Fibroblast of skin of back (primary cell): ENCODE measurements at regions not wholly inside any gene's neighbourhood (a gene's known extent, or its start where the extent isn't known, plus 50 kb on each side); places are given as distances from the start of the nearest gene placed in this dataset.
"Not testable (repeated sequence)": the region's sequence is repeated elsewhere in the genome, so short reads cannot be mapped to it uniquely, and the experiment has no call there.

Experiments used
- DNase-seq: peaks from one replicate; pipeline ENCODE4 v3.0.0-alpha.2; 2013

DNA sequence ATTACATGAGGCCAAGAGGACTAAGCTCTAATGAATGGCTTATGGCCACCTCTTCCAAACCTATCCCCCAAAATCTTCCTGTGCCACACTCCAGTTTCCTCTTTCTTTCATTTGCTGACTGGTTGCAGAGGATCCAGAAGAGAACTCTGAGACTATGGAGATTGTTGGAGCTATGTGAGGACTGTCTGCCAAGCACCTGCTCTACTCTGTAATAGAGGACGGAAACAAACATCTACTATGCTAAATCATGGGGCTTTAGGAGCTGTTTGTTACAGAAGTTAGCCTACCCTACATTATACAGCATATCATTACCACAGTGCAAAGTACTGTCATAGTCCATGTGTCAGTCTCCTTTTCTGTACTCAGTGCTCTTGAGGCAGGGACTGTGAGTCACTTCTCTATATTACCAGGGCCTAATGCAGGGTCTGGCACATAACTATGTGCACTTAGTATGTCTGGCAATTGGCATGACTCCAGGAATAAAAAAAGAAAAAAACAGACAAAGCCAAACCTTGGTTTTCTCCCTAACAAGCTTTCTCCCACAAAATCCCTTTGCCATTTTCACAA is 95.1 kb downstream of the RPAP3 start:
- no peak for DNase-seq

DNA sequence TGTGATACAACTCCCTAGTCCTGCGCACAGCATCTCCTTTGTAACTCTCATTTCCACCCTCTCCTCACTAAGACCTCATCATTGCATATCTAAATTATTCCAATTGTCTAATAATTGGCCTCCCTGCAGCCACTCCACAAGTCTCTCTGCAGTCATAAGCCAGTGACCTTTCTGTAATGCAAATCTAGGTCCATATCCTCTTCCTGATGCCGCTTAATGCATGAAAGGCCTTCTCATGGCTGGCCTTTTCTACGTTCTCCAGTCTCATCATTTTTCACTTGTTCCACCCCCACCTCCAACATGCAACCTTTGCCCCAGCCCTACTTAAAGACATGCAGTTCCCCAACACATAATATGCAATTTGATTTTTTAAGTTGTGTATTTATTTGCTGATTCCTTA is 96.0 kb downstream of the RPAP3 start:
- no peak for DNase-seq

DNA sequence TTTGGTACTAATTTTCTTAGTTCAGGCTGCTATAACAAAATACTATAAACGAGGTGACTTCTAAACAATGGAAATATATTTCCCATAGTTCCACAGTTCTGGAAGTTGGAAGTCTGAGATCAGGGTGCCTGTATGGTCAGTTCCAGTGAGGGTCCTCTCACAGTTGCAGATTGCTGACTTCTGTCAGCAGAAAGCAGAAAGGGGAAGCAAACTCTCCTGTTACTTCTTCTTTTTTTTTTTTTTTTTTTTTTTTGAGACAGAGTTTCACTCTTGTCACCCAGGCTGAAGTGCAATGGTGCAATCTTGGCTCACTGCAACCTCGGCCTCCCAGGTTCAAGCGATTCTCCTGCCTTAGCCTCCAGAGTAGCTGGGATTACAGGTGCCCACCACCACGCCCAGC is 97.2 kb downstream of the RPAP3 start:
- not testable (repeated sequence) for DNase-seq

DNA sequence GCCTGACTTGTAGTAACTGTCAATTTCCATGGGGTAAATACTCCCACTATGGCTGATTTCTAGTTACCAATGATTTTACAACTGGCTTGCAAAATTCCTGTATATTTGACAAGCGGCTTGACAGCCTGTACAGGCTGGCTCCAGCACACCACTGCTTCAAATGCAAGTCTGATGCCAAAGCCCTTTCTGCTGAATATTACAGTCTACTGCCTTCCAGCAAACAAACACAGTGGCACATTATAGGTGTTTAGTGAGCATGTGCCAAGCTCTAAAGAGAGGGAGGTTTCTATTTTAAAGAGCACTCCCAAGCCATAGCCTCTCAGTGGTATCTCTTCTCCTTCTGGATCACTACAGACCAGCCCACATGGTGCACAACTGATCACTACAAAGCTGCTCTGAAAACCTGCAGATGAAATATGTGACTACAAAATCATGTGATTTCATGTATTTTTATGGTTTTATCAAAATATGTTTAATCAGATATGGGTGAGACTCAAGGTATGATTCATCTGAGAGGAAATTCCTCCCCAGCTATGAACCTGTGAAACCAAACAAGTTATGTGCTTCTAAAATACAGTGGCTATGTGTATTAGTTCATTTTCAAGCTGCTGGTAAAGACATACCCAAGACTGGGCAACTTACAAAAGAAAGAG is 101.5 kb downstream of the RPAP3 start:
- peak; percentile 49 for DNase-seq

DNA sequence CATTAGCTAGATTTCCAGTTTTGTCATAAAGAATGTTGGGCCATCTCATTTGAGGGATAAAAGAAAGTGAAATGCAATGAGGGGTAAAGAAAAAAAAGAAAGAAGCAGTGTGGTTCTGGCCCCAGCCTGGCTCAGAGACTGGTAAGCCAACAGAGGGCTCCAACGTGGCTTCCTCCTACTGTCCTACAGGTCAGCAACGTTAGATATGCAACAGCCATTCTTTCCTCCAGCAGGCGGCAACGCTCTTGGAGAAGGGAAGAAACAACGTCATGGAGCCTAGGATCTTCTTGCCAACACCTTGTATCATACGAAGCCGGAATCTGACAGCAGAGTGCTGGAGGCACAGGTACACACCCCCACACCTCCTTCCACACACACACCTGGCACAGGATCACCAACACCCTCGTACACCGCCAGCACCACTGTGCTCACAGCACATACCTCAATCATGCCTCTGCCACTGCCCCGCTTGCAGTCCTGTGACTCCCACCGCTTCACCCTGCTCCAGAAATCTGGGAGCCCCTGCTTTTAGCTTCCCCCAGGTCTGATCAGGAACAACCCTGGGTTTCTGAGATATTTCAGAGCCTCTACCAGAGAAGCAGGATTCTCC is 102.8 kb downstream of the RPAP3 start:
- no peak for DNase-seq

DNA sequence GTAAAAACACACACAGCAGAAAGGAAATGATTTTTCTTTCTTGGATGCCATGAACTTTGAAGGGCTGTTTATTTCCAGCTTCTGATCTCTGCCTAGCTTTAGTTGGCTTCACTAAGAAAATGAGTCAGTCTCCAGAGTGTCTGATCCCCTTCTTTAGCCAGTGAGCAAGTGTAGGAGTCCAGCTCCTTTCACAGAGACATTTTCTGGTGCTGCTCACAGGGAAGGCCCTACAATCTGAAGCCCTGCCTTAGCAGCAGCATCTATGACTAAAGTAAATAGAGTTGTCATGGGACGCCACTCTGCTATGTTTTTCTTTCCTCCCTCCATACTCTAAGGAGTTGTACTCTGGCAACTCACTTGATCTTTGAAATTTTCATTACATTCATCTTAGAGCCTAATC is 103.5 kb downstream of the RPAP3 start:
- peak; percentile 71 for DNase-seq

DNA sequence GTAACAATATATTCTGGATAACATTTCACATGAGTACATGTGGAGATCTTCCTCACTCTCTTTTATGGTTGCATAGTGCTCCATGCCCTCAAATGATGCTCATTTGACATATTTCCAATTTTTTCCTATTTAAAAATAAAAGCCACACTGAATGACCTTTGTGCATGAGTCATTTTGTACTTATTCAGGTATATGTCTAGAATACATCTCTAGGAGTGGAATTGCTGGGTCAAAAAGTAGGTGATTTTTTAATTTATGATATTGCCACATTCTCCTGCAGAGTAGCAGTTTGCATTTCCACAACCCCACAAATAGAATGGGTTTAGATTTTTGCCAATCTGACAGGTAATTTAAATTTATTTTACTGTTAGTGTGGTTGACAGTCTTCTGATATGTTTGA is 104.8 kb downstream of the RPAP3 start:
- DNase-seq: no peak

DNA sequence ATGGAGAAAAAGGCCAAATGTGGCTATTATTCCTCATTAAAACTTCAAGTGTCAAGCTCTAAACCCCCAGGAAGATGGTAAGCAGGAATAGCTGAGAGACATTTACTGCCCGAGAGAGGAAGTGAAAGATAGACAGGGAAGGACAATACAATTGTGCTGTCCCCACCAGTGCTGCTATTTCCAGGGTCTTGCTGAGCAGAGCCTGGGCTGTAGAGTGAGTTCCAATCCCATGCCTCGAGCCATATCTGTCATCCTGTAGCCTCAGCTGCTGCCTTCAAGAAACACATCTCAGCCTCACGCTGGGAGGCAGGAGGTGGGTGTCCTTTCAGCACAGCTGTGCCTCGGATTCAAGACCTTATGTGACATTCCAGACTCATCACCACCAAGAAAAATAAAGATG is 114.0 kb downstream of the RPAP3 start:
- no peak for DNase-seq

DNA sequence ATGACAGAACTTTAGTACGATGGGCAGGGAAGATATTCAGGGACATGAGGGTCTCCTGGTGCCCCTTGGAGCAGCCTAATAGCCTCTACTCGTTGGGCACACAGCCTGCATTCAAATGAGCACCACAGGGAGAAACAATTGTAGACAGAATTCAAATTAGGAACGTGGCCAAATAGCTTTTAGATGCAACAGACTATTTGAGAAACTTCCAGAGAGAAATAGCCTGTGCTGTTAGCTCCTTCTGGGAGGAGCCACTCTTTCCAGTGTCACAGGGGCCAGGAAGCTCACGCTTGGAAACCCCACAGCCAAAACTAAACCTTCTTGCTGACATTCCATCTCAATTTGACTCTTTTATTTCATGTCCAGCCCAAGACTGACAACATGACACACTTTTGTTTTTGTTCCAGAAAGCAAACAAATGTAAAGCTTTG is 114.5 kb downstream of the RPAP3 start:
- DNase-seq: no peak

DNA sequence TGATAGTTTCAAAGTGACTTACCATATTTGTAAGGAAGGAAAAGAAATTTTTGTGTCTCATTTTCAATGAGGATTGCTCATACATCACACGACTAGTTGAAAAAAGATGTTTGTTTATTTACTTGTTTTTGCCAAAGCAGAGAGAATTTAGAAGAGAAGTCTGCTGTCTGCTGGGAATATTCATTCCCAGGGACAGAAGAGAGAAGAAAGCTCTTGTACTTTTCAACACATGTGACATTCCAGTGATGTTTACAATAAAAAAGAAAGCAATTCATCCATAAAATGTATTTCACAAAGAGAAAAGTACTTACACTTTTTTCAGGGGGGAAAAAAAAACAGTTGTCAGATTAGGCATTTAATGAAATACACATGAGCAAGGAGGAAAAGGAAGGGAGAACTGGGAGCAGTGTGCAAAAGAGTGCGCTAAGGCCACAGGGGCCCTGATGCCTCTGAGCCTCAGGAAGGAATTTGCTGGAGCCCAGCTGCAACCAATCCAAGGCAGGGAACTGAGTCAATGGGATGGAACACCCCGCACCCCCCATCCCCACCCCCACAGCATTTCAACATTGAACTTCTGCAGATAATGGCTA is 115.0 kb downstream of the RPAP3 start:
- no peak for DNase-seq

DNA sequence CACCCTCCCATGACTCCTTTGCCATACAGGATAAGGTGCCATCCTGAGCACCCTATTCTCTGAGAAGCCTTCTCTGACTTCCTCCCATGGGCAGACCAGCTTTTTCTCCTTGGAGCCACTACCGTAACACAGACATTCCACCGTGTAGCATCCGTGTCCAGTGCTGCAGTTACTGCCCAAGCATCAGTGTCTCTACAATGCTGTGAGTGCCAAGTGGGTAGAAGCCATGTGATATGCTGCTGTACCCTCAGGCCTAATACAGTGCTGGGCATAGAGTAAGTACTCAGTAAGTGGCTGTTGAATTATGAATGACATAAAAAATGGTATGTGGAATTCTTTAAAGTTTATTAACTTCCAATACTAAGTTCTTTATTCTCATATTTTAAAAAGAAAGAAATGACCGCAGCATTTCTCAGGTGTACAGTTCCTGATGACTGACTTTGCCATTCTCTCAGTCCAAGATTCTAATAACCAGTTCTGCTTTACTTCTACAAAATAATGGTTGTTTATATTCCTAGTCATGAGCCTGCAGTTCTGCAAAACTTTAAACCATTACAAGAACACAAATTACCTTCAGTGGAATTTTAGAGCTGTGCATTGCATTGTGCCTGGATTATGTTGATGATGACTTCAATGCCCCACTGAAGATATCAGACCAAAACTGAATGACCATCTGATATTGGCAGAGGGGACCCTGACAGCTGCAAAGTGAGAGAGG is 118.7 kb downstream of the RPAP3 start:
- DNase-seq: no peak

DNA sequence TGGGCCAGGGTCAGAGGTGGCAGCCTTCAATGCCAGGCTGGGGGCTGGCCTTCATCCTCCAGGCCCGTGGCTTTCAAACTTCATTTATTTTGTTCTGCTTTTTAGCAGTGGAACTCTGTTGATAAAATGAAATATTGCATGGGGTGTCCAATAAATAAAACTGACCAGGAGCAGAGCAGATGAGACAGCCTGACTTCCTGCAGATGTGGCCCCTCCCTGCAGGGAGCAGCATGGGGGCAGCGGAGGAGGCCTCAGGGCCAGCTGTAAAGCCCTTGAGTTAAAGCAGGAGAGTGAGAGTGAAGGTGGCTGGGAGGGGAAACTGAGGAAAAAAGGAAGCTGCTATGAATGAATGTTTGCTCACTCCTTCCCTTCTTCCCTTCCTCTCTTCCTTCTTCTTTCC is 120.3 kb downstream of the RPAP3 start:
- DNase-seq: no peak

DNA sequence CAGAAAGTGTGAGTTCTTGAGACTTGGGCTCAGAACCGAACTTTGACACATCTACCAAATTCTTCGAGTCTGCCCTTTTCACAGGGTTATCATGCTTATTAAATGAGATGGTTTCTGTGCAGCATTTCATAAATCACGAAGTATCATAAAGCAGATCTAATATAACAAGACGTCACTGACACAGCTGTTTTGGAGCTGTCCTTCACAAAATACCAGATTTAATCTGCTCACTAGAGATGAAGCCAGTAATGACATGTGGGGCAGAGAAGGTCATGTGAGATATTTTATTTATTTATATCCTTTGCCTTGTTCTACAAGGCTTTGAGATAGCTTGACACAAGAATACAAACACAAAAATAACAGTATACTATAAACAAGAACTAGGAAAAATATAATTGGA is 127.0 kb downstream of the RPAP3 start:
- no peak for DNase-seq

DNA sequence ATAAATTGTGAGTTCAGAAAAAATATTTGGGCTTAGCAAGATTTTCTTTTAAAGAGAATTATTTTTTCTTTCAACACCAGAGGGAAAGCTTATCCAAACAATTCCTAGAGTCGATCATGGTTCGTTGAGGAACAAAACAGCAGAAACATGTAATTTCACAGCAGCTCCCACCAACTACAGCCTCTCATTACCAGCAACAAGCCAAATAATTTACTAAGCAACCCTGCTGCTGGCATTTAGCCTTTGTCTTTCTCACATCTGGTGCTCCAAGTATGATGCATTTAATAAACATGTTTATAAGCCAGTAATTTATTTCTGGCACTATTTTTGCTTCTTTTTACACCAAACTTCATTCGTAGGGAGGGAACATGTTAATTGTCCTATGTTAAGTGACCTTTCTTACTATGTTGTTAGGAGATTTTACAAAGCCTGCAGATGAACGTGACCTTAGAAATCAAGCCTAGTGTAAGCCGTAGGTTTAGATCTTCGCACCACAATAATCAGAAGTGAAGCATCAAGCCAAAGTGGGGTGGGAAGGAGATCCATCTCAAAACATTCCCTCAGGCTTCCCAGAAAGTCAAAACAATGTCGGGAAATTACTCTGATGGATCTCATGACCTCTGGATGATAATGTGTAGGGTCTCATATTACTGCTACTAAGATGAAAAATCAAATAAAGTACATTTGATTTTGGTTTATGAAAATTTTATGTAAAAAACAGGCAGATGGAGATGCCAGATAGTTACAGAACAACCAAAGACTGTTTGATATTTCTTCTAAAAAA is 128.4 kb downstream of the RPAP3 start:
- no peak for DNase-seq

DNA sequence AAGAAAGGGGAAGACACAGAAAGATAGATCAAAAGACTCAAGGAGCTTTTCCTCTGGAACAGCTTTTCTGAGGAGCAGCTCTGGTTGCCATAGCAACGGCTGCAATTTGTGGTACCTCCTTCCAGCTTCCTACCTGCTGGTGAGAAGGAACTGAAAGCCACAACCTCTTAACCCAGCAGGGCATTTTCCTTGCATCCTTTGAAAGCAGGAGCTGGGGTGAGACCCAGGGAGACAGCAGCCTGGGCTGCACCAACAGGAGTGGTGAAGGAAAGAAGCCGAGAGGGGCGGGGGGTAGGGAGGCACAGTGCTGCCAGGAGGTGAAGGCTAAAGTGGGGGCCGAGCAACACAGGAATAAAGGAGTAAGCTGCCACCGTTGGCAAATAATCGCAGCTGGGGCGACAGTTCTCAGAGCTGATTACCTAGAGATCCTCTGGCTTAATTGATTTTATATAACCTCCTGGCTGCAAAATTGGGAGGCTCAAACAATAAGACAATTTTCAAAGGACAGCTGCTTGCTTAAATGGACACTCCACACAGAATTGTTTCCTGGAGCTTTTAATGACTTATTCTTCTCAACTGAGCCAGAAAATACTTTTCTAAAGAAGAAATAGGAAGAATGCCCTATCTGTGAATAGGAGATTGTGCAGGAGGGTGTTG is 129.4 kb downstream of the RPAP3 start:
- no peak for DNase-seq

DNA sequence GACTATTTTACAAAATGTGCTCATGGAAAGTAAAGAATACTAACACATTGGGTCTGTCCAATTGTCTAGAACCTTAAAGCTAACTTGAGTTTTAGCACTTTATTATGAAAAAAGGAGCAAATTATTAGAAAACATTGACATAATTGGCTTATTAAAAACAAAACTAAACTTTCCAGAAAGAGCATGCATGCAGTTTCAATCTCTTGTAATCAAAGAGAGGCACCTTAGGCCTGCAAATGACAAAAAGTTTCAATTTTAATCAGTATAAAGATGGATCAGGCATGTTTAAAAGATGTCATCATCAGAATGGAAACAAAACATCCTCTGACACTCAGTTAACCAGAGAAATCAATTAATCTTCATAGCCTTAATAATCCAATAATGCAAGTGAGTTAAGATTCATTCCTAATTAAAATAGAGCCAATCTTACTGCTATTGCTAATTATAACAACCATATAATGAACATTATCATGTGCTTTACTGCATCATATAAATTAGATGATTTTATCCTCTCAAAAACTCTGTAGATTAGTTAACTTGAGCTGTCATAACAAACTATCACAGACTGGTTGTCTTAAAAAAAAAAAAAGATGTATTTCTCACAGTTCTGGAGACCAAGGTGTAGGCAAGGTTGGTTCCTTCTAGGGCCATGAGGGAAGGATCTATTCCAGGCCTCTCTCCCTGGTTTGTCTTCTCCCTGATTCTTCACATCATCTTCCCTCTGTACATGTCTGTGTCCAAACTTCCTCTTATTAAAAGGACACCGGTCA is 131.4 kb downstream of the RPAP3 start:
- no peak for DNase-seq

DNA sequence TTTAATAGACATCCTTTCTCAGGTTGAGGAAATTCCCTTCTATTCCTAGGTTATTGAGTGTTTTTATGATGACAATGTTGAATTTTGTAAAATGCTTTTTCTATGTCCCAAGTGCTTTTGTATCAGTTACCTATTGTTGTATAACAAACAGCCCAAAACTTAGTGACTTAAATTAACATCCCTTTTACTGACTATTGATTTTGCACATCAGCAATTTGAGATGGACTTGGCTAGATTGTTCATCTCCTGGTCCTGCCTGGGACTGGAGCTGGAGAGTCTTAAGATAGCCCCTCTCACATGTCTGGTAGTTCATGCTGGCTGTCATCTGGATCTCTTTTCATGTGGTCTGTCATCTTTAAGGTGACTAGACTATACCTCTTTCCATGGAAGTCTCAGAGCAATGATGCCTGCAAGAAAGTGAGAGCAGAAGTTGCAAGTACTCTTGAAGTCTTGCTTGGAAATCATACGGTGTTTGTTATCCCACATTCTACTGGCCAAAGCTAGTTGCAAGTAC is 132.6 kb downstream of the RPAP3 start:
- no peak for DNase-seq

DNA sequence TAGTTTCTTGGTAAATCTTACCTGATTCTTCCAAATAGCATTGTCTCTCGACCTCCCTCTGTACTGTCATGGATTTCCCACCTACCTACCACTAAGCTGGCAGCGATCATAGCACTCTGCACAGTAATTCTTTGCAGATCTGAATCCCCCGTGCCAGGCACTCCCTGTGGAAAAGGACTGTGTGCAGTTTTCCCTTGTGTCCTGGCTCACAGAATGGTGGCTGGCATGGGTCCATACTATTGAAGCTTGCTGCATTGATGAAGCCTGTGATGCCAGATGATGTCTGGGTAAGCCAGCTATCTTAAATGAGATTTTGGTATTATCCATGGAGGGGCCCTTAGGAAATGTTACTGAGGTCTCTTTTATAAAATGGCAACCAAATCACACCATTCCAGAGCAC is 135.7 kb downstream of the RPAP3 start:
- DNase-seq: no peak

DNA sequence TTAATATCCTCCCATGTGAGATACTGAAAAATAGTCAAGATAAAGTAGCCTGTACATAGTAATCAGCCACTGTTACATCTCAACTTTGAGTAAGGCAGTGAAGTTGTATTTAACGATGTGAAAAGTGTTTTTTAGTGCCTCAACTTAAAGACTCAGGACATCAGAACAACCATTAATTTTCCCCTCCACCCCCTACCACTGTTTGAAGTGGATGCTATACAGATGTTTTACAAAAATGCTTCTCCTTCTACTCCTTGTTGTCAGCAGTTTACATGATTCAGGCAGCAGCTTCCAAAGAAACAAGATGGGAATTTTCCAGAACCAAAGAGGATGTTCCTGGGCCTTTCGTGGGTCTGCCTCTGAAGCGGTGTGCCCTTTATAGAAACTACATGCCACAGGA is 143.6 kb downstream of the RPAP3 start:
- DNase-seq: no peak

DNA sequence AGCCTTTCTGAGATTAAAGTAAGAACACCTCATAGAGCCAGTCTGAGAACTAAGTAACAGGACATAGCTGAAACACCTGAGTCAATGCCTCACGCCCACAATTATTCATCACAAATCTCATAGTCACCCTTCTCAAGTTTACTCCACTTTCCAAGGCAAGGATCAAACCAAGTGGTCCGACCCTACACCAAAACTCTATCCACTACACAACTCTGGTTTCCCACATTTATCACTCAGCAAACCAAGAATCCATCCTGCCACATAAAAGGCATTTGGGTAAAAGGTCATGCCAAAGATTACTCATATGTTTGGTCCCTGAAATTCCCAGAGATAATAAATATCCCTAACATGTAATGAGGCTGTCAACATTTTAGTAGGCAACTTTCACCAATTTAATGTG is 144.1 kb downstream of the RPAP3 start:
- no peak for DNase-seq

DNA sequence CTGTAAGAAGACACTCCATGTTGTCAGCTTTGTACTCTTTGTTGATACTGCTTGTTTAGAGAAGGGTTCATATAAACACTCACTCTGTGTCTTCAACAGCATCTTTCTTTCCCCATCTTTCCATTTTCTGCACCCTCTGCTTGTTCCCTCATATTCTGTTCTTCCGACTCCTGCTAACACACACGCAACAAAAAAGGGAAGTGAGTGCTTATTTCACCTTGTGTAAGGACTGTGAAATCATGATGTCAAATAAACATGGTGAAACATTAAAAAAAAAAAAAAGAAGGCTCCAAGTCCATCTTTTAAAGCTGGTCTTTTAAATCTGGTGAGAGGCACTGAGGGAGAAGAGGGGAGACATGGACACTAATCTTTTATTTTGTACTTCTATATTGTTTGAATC is 145.4 kb downstream of the RPAP3 start:
- DNase-seq: no peak
